SH-SY5Y (cell line): ENCODE measurements at regions not wholly inside any gene's neighbourhood (a gene's known extent, or its start where the extent isn't known, plus 50 kb on each side); places are given as distances from the start of the nearest gene placed in this dataset.

Experiments
- GATA2 ChIP-seq: IDR thresholded peaks from 2 replicates; pipeline ENCODE4 v1.6.1; 2011; ENCODE audit warnings: mild to moderate bottlenecking, low read depth, low read length
- GATA3 ChIP-seq: IDR thresholded peaks from 2 replicates; pipeline ENCODE4 v1.6.1; 2011; ENCODE audit warnings: low read depth, mild to moderate bottlenecking, low read length, moderate library complexity

GRCh38 chr10:109732254-109732965, 190.9 kb downstream of the XPNPEP1 start:
- TF ChIP-seq GATA2 (no peak), GATA3 (no peak)
